T-helper 2 cell treated with Interferon-gamma antibody and Interleukin-4, amounts not matched to agents 5 μg/mL and 100 μg/mL, for 36 hours (primary cell): ENCODE measurements at regions not wholly inside any gene's neighbourhood (a gene's known extent, or its start where the extent isn't known, plus 50 kb on each side); places are given as distances from the start of the nearest gene placed in this dataset.

Experiments
- DNase-seq: peaks from one replicate; pipeline ENCODE4 v3.0.0; 2021; ENCODE audit warnings: low spot score
- H3K27ac Mint-ChIP-seq: one replicate; pipeline ENCODE4 v1.8.0; 2021; ENCODE audit warnings: mild to moderate bottlenecking, mixed read lengths
- H3K27me3 Mint-ChIP-seq: one replicate; pipeline ENCODE4 v1.8.0; 2021; ENCODE audit warnings: low read depth, mixed read lengths
- H3K36me3 Mint-ChIP-seq: one replicate; pipeline ENCODE4 v1.8.0; 2021; ENCODE audit warnings: low read depth, mixed read lengths
- H3K4me1 Mint-ChIP-seq: one replicate; pipeline ENCODE4 v1.8.0; 2021; ENCODE audit warnings: low read depth, mixed read lengths
- H3K4me3 Mint-ChIP-seq: one replicate; pipeline ENCODE4 v1.8.0; 2022; ENCODE audit warnings: mild to moderate bottlenecking, moderate library complexity, mixed read lengths
- H3K9me3 Mint-ChIP-seq: one replicate; pipeline ENCODE4 v1.8.0; 2021; ENCODE audit warnings: mixed read lengths

GRCh38 chr7:15801041-15801440 is 114.6 kb upstream of the MEOX2 start:
- Mint-ChIP-seq H3K27me3 (no peaks in the 10 kb centered on the region), H3K4me1 (no peaks in the 10 kb centered on the region), H3K4me3 (no peak overlapping the region), H3K9me3 (peaks cover 16% of the 10 kb centered on the region), H3K36me3 (no peaks in the 10 kb centered on the region), H3K27ac (no peak overlapping the region)
- DNase-seq: no peak

GRCh38 chr7:15798081-15798480 is 111.6 kb upstream of the MEOX2 start:
- Mint-ChIP-seq H3K27ac (no peak overlapping the region), H3K36me3 (no peaks in the 10 kb centered on the region), H3K9me3 (peaks cover 9% of the 10 kb centered on the region), H3K4me1 (no peaks in the 10 kb centered on the region), H3K27me3 (no peaks in the 10 kb centered on the region), H3K4me3 (no peak overlapping the region)
- no peak for DNase-seq

- no peaks in the 10 kb centered on the region for H3K4me1 Mint-ChIP-seq
- no peak overlapping the region for H3K4me3 Mint-ChIP-seq
- no peak for DNase-seq
- H3K9me3 Mint-ChIP-seq: peaks cover 9% of the 10 kb centered on the region
- no peaks in the 10 kb centered on the region for H3K36me3 Mint-ChIP-seq
- H3K27ac Mint-ChIP-seq: no peak overlapping the region
- H3K27me3 Mint-ChIP-seq: no peaks in the 10 kb centered on the region
Observed at GRCh38 chr7:15795393-15795792, 108.9 kb upstream of the MEOX2 start.

- Mint-ChIP-seq H3K36me3 (no peaks in the 10 kb centered on the region), H3K27ac (no peak overlapping the region), H3K4me3 (no peak overlapping the region), H3K9me3 (peaks cover 12% of the 10 kb centered on the region), H3K4me1 (no peaks in the 10 kb centered on the region), H3K27me3 (no peaks in the 10 kb centered on the region)
- DNase-seq: no peak
Observed at GRCh38 chr7:15794801-15795200, 108.3 kb upstream of the MEOX2 start.

- no peak overlapping the region for H3K4me3 Mint-ChIP-seq
- DNase-seq: no peak
- no peak overlapping the region for H3K27ac Mint-ChIP-seq
- H3K4me1 Mint-ChIP-seq: no peaks in the 10 kb centered on the region
- H3K9me3 Mint-ChIP-seq: peaks cover 16% of the 10 kb centered on the region
- H3K27me3 Mint-ChIP-seq: no peaks in the 10 kb centered on the region
- H3K36me3 Mint-ChIP-seq: no peaks in the 10 kb centered on the region
Observed at GRCh38 chr7:15784694-15785030, 98.2 kb upstream of the MEOX2 start.

GRCh38 chr7:15783987-15784693 is 97.7 kb upstream of the MEOX2 start:
- Mint-ChIP-seq H3K36me3 (no peaks in the 10 kb centered on the region), H3K27me3 (no peaks in the 10 kb centered on the region), H3K27ac (no peak overlapping the region), H3K4me1 (no peaks in the 10 kb centered on the region), H3K4me3 (no peak overlapping the region), H3K9me3 (peaks cover 13% of the 10 kb centered on the region)
- no peak for DNase-seq

- H3K9me3 Mint-ChIP-seq: peaks cover 10% of the 10 kb centered on the region
- no peak overlapping the region for H3K27ac Mint-ChIP-seq
- H3K36me3 Mint-ChIP-seq: no peaks in the 10 kb centered on the region
- H3K4me3 Mint-ChIP-seq: no peak overlapping the region
- no peak for DNase-seq
- H3K4me1 Mint-ChIP-seq: no peaks in the 10 kb centered on the region
- H3K27me3 Mint-ChIP-seq: no peaks in the 10 kb centered on the region
Observed at GRCh38 chr7:15782656-15783055, 96.2 kb upstream of the MEOX2 start.

- Mint-ChIP-seq H3K27ac (no peak overlapping the region), H3K27me3 (no peaks in the 10 kb centered on the region), H3K9me3 (peaks cover 7% of the 10 kb centered on the region), H3K4me3 (no peak overlapping the region), H3K4me1 (no peaks in the 10 kb centered on the region), H3K36me3 (no peaks in the 10 kb centered on the region)
- DNase-seq: no peak
Observed at GRCh38 chr7:15781944-15782343, 95.5 kb upstream of the MEOX2 start.

GRCh38 chr7:15780271-15780670 is 93.8 kb upstream of the MEOX2 start:
- no peaks in the 10 kb centered on the region for H3K36me3 Mint-ChIP-seq
- no peaks in the 10 kb centered on the region for H3K4me1 Mint-ChIP-seq
- no peak for DNase-seq
- H3K9me3 Mint-ChIP-seq: no peaks in the 10 kb centered on the region
- no peak overlapping the region for H3K4me3 Mint-ChIP-seq
- H3K27ac Mint-ChIP-seq: no peak overlapping the region
- H3K27me3 Mint-ChIP-seq: no peaks in the 10 kb centered on the region

GRCh38 chr7:15778191-15778590 is 91.7 kb upstream of the MEOX2 start:
- DNase-seq: no peak
- no peak overlapping the region for H3K27ac Mint-ChIP-seq
- H3K4me3 Mint-ChIP-seq: no peak overlapping the region
- no peaks in the 10 kb centered on the region for H3K9me3 Mint-ChIP-seq
- H3K27me3 Mint-ChIP-seq: no peaks in the 10 kb centered on the region
- no peaks in the 10 kb centered on the region for H3K36me3 Mint-ChIP-seq
- no peaks in the 10 kb centered on the region for H3K4me1 Mint-ChIP-seq

- Mint-ChIP-seq H3K4me1 (no peaks in the 10 kb centered on the region), H3K36me3 (no peaks in the 10 kb centered on the region), H3K4me3 (no peak overlapping the region), H3K9me3 (peaks cover 10% of the 10 kb centered on the region), H3K27me3 (no peaks in the 10 kb centered on the region), H3K27ac (no peak overlapping the region)
- no peak for DNase-seq
Observed at GRCh38 chr7:15765753-15766152, 79.3 kb upstream of the MEOX2 start.

GRCh38 chr7:15764851-15765382 is 78.4 kb upstream of the MEOX2 start:
- Mint-ChIP-seq H3K4me3 (no peak overlapping the region), H3K27ac (no peak overlapping the region), H3K4me1 (no peaks in the 10 kb centered on the region), H3K36me3 (no peaks in the 10 kb centered on the region), H3K27me3 (no peaks in the 10 kb centered on the region), H3K9me3 (peaks cover 4% of the 10 kb centered on the region)
- DNase-seq: no peak

GRCh38 chr7:15764010-15764409 is 77.5 kb upstream of the MEOX2 start:
- Mint-ChIP-seq H3K27me3 (no peaks in the 10 kb centered on the region), H3K4me1 (no peaks in the 10 kb centered on the region), H3K4me3 (no peak overlapping the region), H3K27ac (no peak overlapping the region), H3K36me3 (no peaks in the 10 kb centered on the region), H3K9me3 (peaks cover 4% of the 10 kb centered on the region)
- no peak for DNase-seq

GRCh38 chr7:15757041-15758000 is 70.8 kb upstream of the MEOX2 start:
- Mint-ChIP-seq H3K4me1 (no peaks in the 10 kb centered on the region), H3K27me3 (no peaks in the 10 kb centered on the region), H3K4me3 (no peak overlapping the region), H3K9me3 (no peaks in the 10 kb centered on the region), H3K36me3 (no peaks in the 10 kb centered on the region), H3K27ac (no peak overlapping the region)
- no peak for DNase-seq
